ENCODE measurements at regions not wholly inside any gene's neighbourhood (a gene's known extent, or its start where the extent isn't known, plus 50 kb on each side); places are given as distances from the start of the nearest gene placed in this dataset.
"Not testable (repeated sequence)": the region's sequence is repeated elsewhere in the genome, so short reads cannot be mapped to it uniquely, and the experiment has no call there.

DNA sequence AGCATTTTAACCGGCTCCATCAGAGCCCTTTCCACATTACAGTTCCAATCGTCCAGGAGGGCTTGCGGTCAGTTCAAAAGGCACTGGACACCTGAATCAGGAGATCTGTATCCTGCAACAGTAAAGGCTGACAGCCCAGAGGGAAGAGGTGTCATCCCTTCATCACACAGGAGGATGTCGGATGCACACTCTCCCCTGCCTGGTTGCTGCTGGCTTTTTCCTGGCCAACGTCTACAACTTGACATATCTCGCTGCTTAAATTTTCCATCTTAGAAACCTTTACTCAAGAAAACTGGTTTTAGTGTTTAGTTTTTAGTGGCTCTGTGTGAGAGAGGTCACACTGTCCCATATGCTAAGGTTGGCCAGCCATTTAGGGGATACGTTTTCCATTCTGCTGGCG, 78.7 kb upstream of the TNK2 start:
- WGBS (ENCODE audit: extremely low coverage, insufficient coverage, low lambda C conversion rate): no CpG with 5 or more reads among the region's 8 CpGs
- H3K4ac ChIP-seq (ENCODE audit: low read depth, low read length); H2BK5ac ChIP-seq (ENCODE audit: low read length); H3K27ac ChIP-seq (ENCODE audit: low read depth, low read length); H4K8ac ChIP-seq (ENCODE audit: low read depth, low read length); H3K79me2 ChIP-seq (ENCODE audit: control insufficient read depth, insufficient read depth, low read length); DNase-seq; H2BK120ac ChIP-seq (ENCODE audit: low read depth, low read length); H3K4me1 ChIP-seq (ENCODE audit: control insufficient read depth, low read depth, low read length); H3K36me3 ChIP-seq (ENCODE audit: control insufficient read depth, insufficient read depth, low read length); H3K27me3 ChIP-seq (ENCODE audit: insufficient read depth, low read length, poor library complexity); H3K18ac ChIP-seq (ENCODE audit: low read length); H2AK5ac ChIP-seq (ENCODE audit: low read length); H2BK15ac ChIP-seq (replicated peaks; ENCODE audit: low read depth); H3K56ac ChIP-seq (ENCODE audit: low read length); H4K5ac ChIP-seq (ENCODE audit: low read length); H3K9ac ChIP-seq (ENCODE audit: low read length); H3K79me1 ChIP-seq (ENCODE audit: low read length); H3K23ac ChIP-seq (ENCODE audit: low read length); H3K4me2 ChIP-seq (ENCODE audit: low read length); H3K4me3 ChIP-seq (ENCODE audit: low read length): not testable (repeated sequence)

GRCh38 chr3:195986576-195986975, 78.2 kb upstream of the TNK2 start:
- H3K79me2 ChIP-seq (ENCODE audit: control insufficient read depth, insufficient read depth, low read length); H4K5ac ChIP-seq (ENCODE audit: low read length); H3K4ac ChIP-seq (ENCODE audit: low read depth, low read length); H3K56ac ChIP-seq (ENCODE audit: low read length); H2BK15ac ChIP-seq (replicated peaks; ENCODE audit: low read depth); H4K8ac ChIP-seq (ENCODE audit: low read depth, low read length); H3K18ac ChIP-seq (ENCODE audit: low read length); H3K9ac ChIP-seq (ENCODE audit: low read length); H2BK120ac ChIP-seq (ENCODE audit: low read depth, low read length); H3K4me1 ChIP-seq (ENCODE audit: control insufficient read depth, low read depth, low read length); H2BK5ac ChIP-seq (ENCODE audit: low read length); H3K36me3 ChIP-seq (ENCODE audit: control insufficient read depth, insufficient read depth, low read length); H3K27ac ChIP-seq (ENCODE audit: low read depth, low read length); DNase-seq; H3K4me2 ChIP-seq (ENCODE audit: low read length); H3K23ac ChIP-seq (ENCODE audit: low read length); H3K4me3 ChIP-seq (ENCODE audit: low read length); H3K27me3 ChIP-seq (ENCODE audit: insufficient read depth, low read length, poor library complexity); H2AK5ac ChIP-seq (ENCODE audit: low read length); H3K79me1 ChIP-seq (ENCODE audit: low read length): not testable (repeated sequence)
- WGBS (ENCODE audit: extremely low coverage, insufficient coverage, low lambda C conversion rate): no CpG with 5 or more reads among the region's 4 CpGs

GRCh38 chr3:195985348-195985920, 77.1 kb upstream of the TNK2 start:
- H3K9ac ChIP-seq (ENCODE audit: low read length); H2BK120ac ChIP-seq (ENCODE audit: low read depth, low read length); H3K4ac ChIP-seq (ENCODE audit: low read depth, low read length); H3K79me2 ChIP-seq (ENCODE audit: control insufficient read depth, insufficient read depth, low read length); H4K8ac ChIP-seq (ENCODE audit: low read depth, low read length); H2BK5ac ChIP-seq (ENCODE audit: low read length); H3K18ac ChIP-seq (ENCODE audit: low read length); H3K23ac ChIP-seq (ENCODE audit: low read length); H3K4me1 ChIP-seq (ENCODE audit: control insufficient read depth, low read depth, low read length); H2BK15ac ChIP-seq (replicated peaks; ENCODE audit: low read depth); H4K5ac ChIP-seq (ENCODE audit: low read length); H3K27ac ChIP-seq (ENCODE audit: low read depth, low read length); H3K4me2 ChIP-seq (ENCODE audit: low read length); H3K56ac ChIP-seq (ENCODE audit: low read length); H3K4me3 ChIP-seq (ENCODE audit: low read length); DNase-seq; H3K79me1 ChIP-seq (ENCODE audit: low read length); H3K36me3 ChIP-seq (ENCODE audit: control insufficient read depth, insufficient read depth, low read length); H2AK5ac ChIP-seq (ENCODE audit: low read length); H3K27me3 ChIP-seq (ENCODE audit: insufficient read depth, low read length, poor library complexity): not testable (repeated sequence)
- WGBS (ENCODE audit: extremely low coverage, insufficient coverage, low lambda C conversion rate): no CpG with 5 or more reads among the region's 11 CpGs

GRCh38 chr3:195984392-195985030, 76.2 kb upstream of the TNK2 start:
- no CpG with 5 or more reads among the region's 12 CpGs for WGBS (ENCODE audit: extremely low coverage, insufficient coverage, low lambda C conversion rate)
- H3K18ac ChIP-seq (ENCODE audit: low read length); H4K8ac ChIP-seq (ENCODE audit: low read depth, low read length); H3K4ac ChIP-seq (ENCODE audit: low read depth, low read length); H3K79me1 ChIP-seq (ENCODE audit: low read length); H3K27me3 ChIP-seq (ENCODE audit: insufficient read depth, low read length, poor library complexity); H3K4me2 ChIP-seq (ENCODE audit: low read length); H3K56ac ChIP-seq (ENCODE audit: low read length); H2AK5ac ChIP-seq (ENCODE audit: low read length); DNase-seq; H3K79me2 ChIP-seq (ENCODE audit: control insufficient read depth, insufficient read depth, low read length); H3K36me3 ChIP-seq (ENCODE audit: control insufficient read depth, insufficient read depth, low read length); H3K27ac ChIP-seq (ENCODE audit: low read depth, low read length); H2BK120ac ChIP-seq (ENCODE audit: low read depth, low read length); H3K4me1 ChIP-seq (ENCODE audit: control insufficient read depth, low read depth, low read length); H4K5ac ChIP-seq (ENCODE audit: low read length); H3K9ac ChIP-seq (ENCODE audit: low read length); H3K23ac ChIP-seq (ENCODE audit: low read length); H3K4me3 ChIP-seq (ENCODE audit: low read length); H2BK15ac ChIP-seq (replicated peaks; ENCODE audit: low read depth); H2BK5ac ChIP-seq (ENCODE audit: low read length): not testable (repeated sequence)

- not testable (repeated sequence) for H2BK5ac ChIP-seq (ENCODE audit: low read length); H3K9ac ChIP-seq (ENCODE audit: low read length); H3K79me2 ChIP-seq (ENCODE audit: control insufficient read depth, insufficient read depth, low read length); H3K79me1 ChIP-seq (ENCODE audit: low read length); H4K5ac ChIP-seq (ENCODE audit: low read length); H3K36me3 ChIP-seq (ENCODE audit: control insufficient read depth, insufficient read depth, low read length); H2AK5ac ChIP-seq (ENCODE audit: low read length); H3K27me3 ChIP-seq (ENCODE audit: insufficient read depth, low read length, poor library complexity); H3K27ac ChIP-seq (ENCODE audit: low read depth, low read length); H3K18ac ChIP-seq (ENCODE audit: low read length); H2BK15ac ChIP-seq (replicated peaks; ENCODE audit: low read depth); H4K8ac ChIP-seq (ENCODE audit: low read depth, low read length); H3K23ac ChIP-seq (ENCODE audit: low read length); H3K4me1 ChIP-seq (ENCODE audit: control insufficient read depth, low read depth, low read length); DNase-seq; H3K4me3 ChIP-seq (ENCODE audit: low read length); H2BK120ac ChIP-seq (ENCODE audit: low read depth, low read length); H3K4ac ChIP-seq (ENCODE audit: low read depth, low read length); H3K4me2 ChIP-seq (ENCODE audit: low read length); H3K56ac ChIP-seq (ENCODE audit: low read length)
- WGBS (ENCODE audit: extremely low coverage, insufficient coverage, low lambda C conversion rate): no CpG with 5 or more reads among the region's 16 CpGs
Measured at GRCh38 chr3:195983880-195984279, 75.5 kb upstream of the TNK2 start.

- not testable (repeated sequence) for H3K4me2 ChIP-seq (ENCODE audit: low read length); H3K79me2 ChIP-seq (ENCODE audit: control insufficient read depth, insufficient read depth, low read length); H3K56ac ChIP-seq (ENCODE audit: low read length); H3K27me3 ChIP-seq (ENCODE audit: insufficient read depth, low read length, poor library complexity); H4K5ac ChIP-seq (ENCODE audit: low read length); H2AK5ac ChIP-seq (ENCODE audit: low read length); H4K8ac ChIP-seq (ENCODE audit: low read depth, low read length); H3K36me3 ChIP-seq (ENCODE audit: control insufficient read depth, insufficient read depth, low read length); H3K9ac ChIP-seq (ENCODE audit: low read length); H3K4me3 ChIP-seq (ENCODE audit: low read length); H3K27ac ChIP-seq (ENCODE audit: low read depth, low read length); H3K18ac ChIP-seq (ENCODE audit: low read length); H2BK5ac ChIP-seq (ENCODE audit: low read length); H2BK120ac ChIP-seq (ENCODE audit: low read depth, low read length); DNase-seq; H3K23ac ChIP-seq (ENCODE audit: low read length); H3K4ac ChIP-seq (ENCODE audit: low read depth, low read length); H2BK15ac ChIP-seq (replicated peaks; ENCODE audit: low read depth); H3K4me1 ChIP-seq (ENCODE audit: control insufficient read depth, low read depth, low read length); H3K79me1 ChIP-seq (ENCODE audit: low read length)
- no CpG with 5 or more reads among the region's 17 CpGs for WGBS (ENCODE audit: extremely low coverage, insufficient coverage, low lambda C conversion rate)
Measured at GRCh38 chr3:195982754-195983153, 74.4 kb upstream of the TNK2 start.

Measured in mesendoderm (in vitro differentiated cells).